Epithelial cell of esophagus (primary cell): ENCODE measurements at regions not wholly inside any gene's neighbourhood (a gene's known extent, or its start where the extent isn't known, plus 50 kb on each side); places are given as distances from the start of the nearest gene placed in this dataset.

Source experiments
- DNase-seq: peaks from one replicate; pipeline ENCODE4 v3.0.0; 2010; ENCODE audit warnings: low read depth
- H3K4me3 ChIP-seq: 2 replicates; pipeline ENCODE4 v1.5.1; 2011; ENCODE audit warnings: mild to moderate bottlenecking, low read length, control low read depth
- CTCF ChIP-seq: IDR thresholded peaks from 2 replicates; pipeline ENCODE4 v1.5.1; 2011; ENCODE audit warnings: low read depth, mild to moderate bottlenecking, low read length, control low read depth, inconsistent platforms; ENCODE audit not compliant: insufficient read depth; ENCODE audit errors: missing control alignments

GRCh38 chr6:122145741-122146240 lies 253.7 kb upstream of the HSF2 start:
- no peak for DNase-seq
- TF ChIP-seq CTCF, result no peak
- H3K4me3 ChIP-seq, result no peak overlapping the region

GRCh38 chr6:122147291-122147690 lies 252.2 kb upstream of the HSF2 start:
- no peak for DNase-seq
- H3K4me3 ChIP-seq, result no peak overlapping the region
- TF ChIP-seq CTCF, result no peak

GRCh38 chr6:122151066-122151465 lies 248.4 kb upstream of the HSF2 start:
- no peak for DNase-seq
- no peak for TF ChIP-seq CTCF

GRCh38 chr6:122151763-122152162 lies 247.7 kb upstream of the HSF2 start:
- no peak for TF ChIP-seq CTCF
- H3K4me3 ChIP-seq, result no peak overlapping the region
- DNase-seq, result no peak

More at GRCh38 chr6:122151066-122151465, 248.4 kb upstream of the HSF2 start:
- H3K4me3 ChIP-seq, result no peak overlapping the region

GRCh38 chr6:122153557-122153956 lies 245.9 kb upstream of the HSF2 start:
- H3K4me3 ChIP-seq, result no peak overlapping the region
- no peak for TF ChIP-seq CTCF
- DNase-seq, result no peak

- no peak for TF ChIP-seq CTCF
- DNase-seq, result no peak
Observed at GRCh38 chr6:122154155-122154554, 245.3 kb upstream of the HSF2 start.

GRCh38 chr6:122154912-122155575 lies 244.4 kb upstream of the HSF2 start:
- no peak for DNase-seq
- H3K4me3 ChIP-seq, result no peak overlapping the region
- TF ChIP-seq CTCF, result no peak

More at GRCh38 chr6:122154155-122154554, 245.3 kb upstream of the HSF2 start:
- H3K4me3 ChIP-seq, result no peak overlapping the region
